Stomach (tissue), 8 donors: ENCODE measurements at regions not wholly inside any gene's neighbourhood (a gene's known extent, or its start where the extent isn't known, plus 50 kb on each side); places are given as distances from the start of the nearest gene placed in this dataset.

Experiments
- DNase-seq, 2 donors: peaks; one replicate each; pipeline versions ENCODE4 v3.0.0 to v3.0.0-alpha.2; 2013 to 2019
- H3K27ac ChIP-seq, 5 donors: fragments of 200-600 bp in 4 of 5; sonication (generic) in 4 of 5; one replicate each; pipeline ENCODE4 v1.5.1; 2013 to 2019; ENCODE audit warnings: mild to moderate bottlenecking in 1 of 5, moderate library complexity in 1 of 5
- H3K27me3 ChIP-seq, 3 donors: fragments of 200-600 bp; sonication (generic); one replicate each; pipeline ENCODE4 v1.5.1; 2017 to 2019; ENCODE audit warnings: mixed run types in 1 of 3
- H3K36me3 ChIP-seq, 4 donors: fragments of 200-600 bp; sonication (generic); 1 replicate in 3 of 4; 2 replicates in 1 of 4; pipeline ENCODE4 v1.5.1; 2016 to 2019
- H3K4me1 ChIP-seq, 4 donors: fragments of 200-600 bp; sonication (generic); one replicate each; pipeline ENCODE4 v1.5.1; 2016 to 2019
- H3K4me3 ChIP-seq, 4 donors: fragments of 200-600 bp; sonication (generic) in 3 of 4; one replicate each; pipeline ENCODE4 v1.5.1; 2016 to 2019; ENCODE audit warnings: mild to moderate bottlenecking in 1 of 4
- H3K9me3 ChIP-seq, 4 donors: fragments of 200-600 bp; sonication (generic); one replicate each; pipeline ENCODE4 v1.5.1; 2016 to 2019
- EP300 ChIP-seq: sonication (generic); formaldehyde crosslinking; IDR thresholded peaks from one replicate; pipeline ENCODE4 v1.6.1; 2017; ENCODE audit warnings: antibody characterized with exemption
- POLR2A ChIP-seq, 4 donors: fragments of 450-650 bp; IDR thresholded peaks; one replicate each; pipeline ENCODE4 v1.6.1; 2016; ENCODE audit warnings: antibody characterized with exemption in 4 of 4, control low read depth in 2 of 4, mild to moderate bottlenecking in 1 of 4, moderate library complexity in 1 of 4
- POLR2AphosphoS5 ChIP-seq, 3 donors: sonication (generic); formaldehyde crosslinking; IDR thresholded peaks; one replicate each; pipeline ENCODE4 v1.6.1; 2016; ENCODE audit warnings: antibody characterized with exemption in 3 of 3
- WGBS, 5 donors: extraction: QIAGEN DNeasy Blood & Tissue Kit in 3 of 5; methylation state at CpG; one replicate each; pipeline versions ENCODE4 v1.1.5 to v1.1.7; 2013 to 2018; 5-methylcytosine and 5-hydroxymethylcytosine counted together
- intact Hi-C: fragments of 100-400 bp; cut with DNase I; formaldehyde crosslinking; loops from one replicate; pipeline ENCODE4 v1.15.1; 2023; ENCODE audit warnings: low total_unique reads
- TF ChIP-seq, protein P1 (sequence below), 7 experiments: fragments of 450-650 bp in 4 of 7; fragments of 200-600 bp in 3 of 7; sonication (generic) in 3 of 7; IDR thresholded peaks; one replicate each; pipeline ENCODE4 v1.5.1; 2016 to 2019; ENCODE audit warnings: antibody characterized with exemption in 7 of 7, control low read depth in 2 of 7, mild to moderate bottlenecking in 1 of 7
- donor health status: healthy with polysubstance abuse.
- donor health status: Bipolar disorder and iron deficiency.
- donor health status: healthy.

DNA sequence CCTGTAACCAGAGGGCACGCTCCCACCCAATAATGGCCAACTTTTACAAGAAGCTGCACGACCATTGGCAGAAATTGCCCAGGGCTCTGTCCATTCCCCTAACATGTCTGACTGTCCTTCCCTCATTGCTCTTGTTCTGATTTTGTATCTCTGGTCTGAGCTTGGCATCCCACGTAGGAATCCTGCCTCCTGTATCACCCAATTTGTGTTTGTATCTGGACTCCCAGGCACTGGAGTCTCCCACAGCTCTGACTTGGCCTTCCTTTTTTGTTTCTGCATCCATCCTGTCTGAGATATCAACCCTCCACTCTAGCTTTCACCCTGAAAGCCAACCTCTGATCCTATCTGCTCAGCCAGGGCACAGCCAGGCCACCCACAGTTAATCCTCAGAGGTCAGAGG, 259.8 kb downstream of the FBXO15 start:
- WGBS, 5 donors: 74 to 89% (median 79%) methylated on average over 3 of the region's 3 CpGs
- intact Hi-C loops: no loop called here
- TF ChIP-seq EP300 (no peak), POLR2A (IDR thresholded peaks at IDR 0.05) (no peak), POLR2AphosphoS5 (IDR thresholded peaks at IDR 0.05) (no peak)
- TF ChIP-seq, protein P1, sequence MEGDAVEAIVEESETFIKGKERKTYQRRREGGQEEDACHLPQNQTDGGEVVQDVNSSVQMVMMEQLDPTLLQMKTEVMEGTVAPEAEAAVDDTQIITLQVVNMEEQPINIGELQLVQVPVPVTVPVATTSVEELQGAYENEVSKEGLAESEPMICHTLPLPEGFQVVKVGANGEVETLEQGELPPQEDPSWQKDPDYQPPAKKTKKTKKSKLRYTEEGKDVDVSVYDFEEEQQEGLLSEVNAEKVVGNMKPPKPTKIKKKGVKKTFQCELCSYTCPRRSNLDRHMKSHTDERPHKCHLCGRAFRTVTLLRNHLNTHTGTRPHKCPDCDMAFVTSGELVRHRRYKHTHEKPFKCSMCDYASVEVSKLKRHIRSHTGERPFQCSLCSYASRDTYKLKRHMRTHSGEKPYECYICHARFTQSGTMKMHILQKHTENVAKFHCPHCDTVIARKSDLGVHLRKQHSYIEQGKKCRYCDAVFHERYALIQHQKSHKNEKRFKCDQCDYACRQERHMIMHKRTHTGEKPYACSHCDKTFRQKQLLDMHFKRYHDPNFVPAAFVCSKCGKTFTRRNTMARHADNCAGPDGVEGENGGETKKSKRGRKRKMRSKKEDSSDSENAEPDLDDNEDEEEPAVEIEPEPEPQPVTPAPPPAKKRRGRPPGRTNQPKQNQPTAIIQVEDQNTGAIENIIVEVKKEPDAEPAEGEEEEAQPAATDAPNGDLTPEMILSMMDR (IDR thresholded peaks at IDR 0.05): no peak
- no peaks in the 10 kb centered on the region for H3K36me3 ChIP-seq
- H3K4me1 ChIP-seq: no peaks in the 10 kb centered on the region
- H3K27me3 ChIP-seq: no peaks in the 10 kb centered on the region
- H3K27ac ChIP-seq: no peak overlapping the region
- no peaks in the 10 kb centered on the region for H3K9me3 ChIP-seq
- no peak for DNase-seq
- no peak overlapping the region for H3K4me3 ChIP-seq

DNA sequence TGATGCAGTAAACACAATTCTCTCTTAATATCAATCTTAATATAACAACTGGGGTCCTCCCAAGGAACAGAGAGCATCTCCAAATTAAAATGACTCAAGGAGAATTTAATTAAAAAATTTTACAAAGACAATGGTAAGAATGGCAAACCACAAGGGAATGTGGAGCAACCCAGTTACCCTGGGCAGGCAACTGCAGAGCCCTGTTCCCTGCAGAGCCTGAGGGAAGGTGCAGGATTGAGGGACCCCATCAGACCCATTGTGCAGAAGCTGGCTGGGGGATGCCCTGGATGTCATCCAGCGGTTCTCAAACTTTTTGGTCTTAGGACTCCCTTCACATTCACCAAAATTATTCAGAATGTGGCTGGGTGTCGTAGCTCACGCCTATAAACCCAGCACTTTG, 262.8 kb downstream of the FBXO15 start:
- no peak for DNase-seq
- Histone ChIP-seq H3K36me3 (no peaks in the 10 kb centered on the region), H3K4me1 (no peaks in the 10 kb centered on the region), H3K27ac (no peak overlapping the region), H3K9me3 (no peaks in the 10 kb centered on the region), H3K27me3 (no peaks in the 10 kb centered on the region), H3K4me3 (no peak overlapping the region)
- 76 to 93% (median 85%) methylated on average over 3 of the region's 3 CpGs for WGBS, 5 donors
- intact Hi-C loops: no loop called here
- no peak for TF ChIP-seq EP300
- no peak for TF ChIP-seq POLR2A (IDR thresholded peaks at IDR 0.05)
- TF ChIP-seq, protein P1 (IDR thresholded peaks at IDR 0.05): no peak
- no peak for TF ChIP-seq POLR2AphosphoS5 (IDR thresholded peaks at IDR 0.05)

GRCh38 chr18:73881396-73881917, 266.2 kb downstream of the FBXO15 start:
- no peak for TF ChIP-seq EP300
- TF ChIP-seq POLR2A (IDR thresholded peaks at IDR 0.05): no peak
- TF ChIP-seq POLR2AphosphoS5 (IDR thresholded peaks at IDR 0.05): no peak
- TF ChIP-seq, protein P1 (IDR thresholded peaks at IDR 0.05): no peak
- intact Hi-C loops: no loop called here
- 48 to 68% (median 50%) methylated on average over 2 of the region's 2 CpGs for WGBS, 5 donors
- no peaks in the 10 kb centered on the region for H3K36me3 ChIP-seq
- H3K4me3 ChIP-seq: no peak overlapping the region
- no peaks in the 10 kb centered on the region for H3K9me3 ChIP-seq
- H3K4me1 ChIP-seq: no peaks in the 10 kb centered on the region
- DNase-seq: no peak
- no peak overlapping the region for H3K27ac ChIP-seq
- no peaks in the 10 kb centered on the region for H3K27me3 ChIP-seq

DNA sequence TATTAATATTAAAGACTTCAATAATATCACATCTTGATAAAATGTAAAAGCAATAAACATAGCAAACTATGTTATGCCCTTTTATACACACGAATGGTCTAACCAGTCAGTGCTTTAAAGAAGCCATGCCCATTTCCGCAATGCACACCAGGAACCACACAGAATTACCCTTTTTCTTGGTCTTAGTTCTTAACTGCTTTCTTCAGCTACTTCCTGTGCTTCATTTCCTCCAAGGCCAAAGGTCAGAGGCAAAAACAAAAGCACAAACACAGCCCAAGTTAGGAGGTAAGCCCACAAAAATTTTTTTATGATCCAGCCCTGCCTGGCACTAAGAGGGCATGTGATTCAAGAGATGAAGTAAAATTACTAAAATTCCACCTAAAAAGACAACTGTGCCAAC, 267.2 kb downstream of the FBXO15 start:
- 77 to 87% (median 80%) methylated on average over 2 of the region's 2 CpGs for WGBS, 5 donors
- Histone ChIP-seq H3K4me3 (no peak overlapping the region), H3K9me3 (no peaks in the 10 kb centered on the region), H3K27me3 (no peaks in the 10 kb centered on the region), H3K4me1 (no peaks in the 10 kb centered on the region), H3K27ac (no peak overlapping the region), H3K36me3 (no peaks in the 10 kb centered on the region)
- TF ChIP-seq EP300: no peak
- TF ChIP-seq POLR2AphosphoS5 (IDR thresholded peaks at IDR 0.05): no peak
- TF ChIP-seq POLR2A (IDR thresholded peaks at IDR 0.05): no peak
- TF ChIP-seq, protein P1 (IDR thresholded peaks at IDR 0.05): no peak
- intact Hi-C loops: no loop called here
- no peak for DNase-seq
